GM12878 (cell line): ENCODE measurements at regions not wholly inside any gene's neighbourhood (a gene's known extent, or its start where the extent isn't known, plus 50 kb on each side); places are given as distances from the start of the nearest gene placed in this dataset.

Experiments used
- ATAC-seq: fragments of 200-7000 bp; cut with Tn5 transposase; 3 replicates; pipeline ENCODE4 v1.9.1; 2020; ENCODE audit warnings: mild to moderate bottlenecking, moderate library complexity
- BruUV-seq: library from RNA; stranded (reverse); fragments of 400-500 nt; replicated peaks from 2 replicates; lab custom pipeline; 2021; lab: Mats Ljungman, UMichigan
- CTCF ChIA-PET: fragments of 300-600 bp; sonication (Branson Sonifier 250); formaldehyde crosslinking; extraction: SDS; loops from one replicate; lab custom pipeline; 2021; ENCODE audit warnings: inconsistent platforms; lab: Yijun Ruan, JAX
- POLR2A ChIA-PET: fragments of 350-600 bp; formaldehyde crosslinking; extraction: SDS; loops from one replicate; lab custom pipeline; 2021; ENCODE audit warnings: inconsistent platforms; lab: Charles Lee
- RAD21 ChIA-PET: fragments of 300-600 bp; sonication (Branson Sonifier 250); formaldehyde crosslinking; loops from one replicate; lab custom pipeline; 2023; ENCODE audit warnings: antibody characterized with exemption; ENCODE audit not compliant: unreplicated experiment; lab: Charles Lee
- SMC1A ChIA-PET: fragments of 300-600 bp; sonication (Branson Sonifier 250); formaldehyde crosslinking; loops from one replicate; lab custom pipeline; 2023; ENCODE audit not compliant: unreplicated experiment, uncharacterized antibody; lab: Charles Lee
- DNase-seq: peaks from one replicate; pipeline ENCODE4 v3.0.0-alpha.2; 2011; ENCODE audit warnings: low read depth, low spot score
- FAIRE-seq: peaks from 3 replicates; lab custom pipeline; 2011; peaks lifted over from hg19 to GRCh38; lab: Jason Lieb, UNC
- H2AFZ ChIP-seq: 2 replicates; pipeline ENCODE4 v1.6.0; 2011; ENCODE audit warnings: low read depth, low read length, control low read depth; ENCODE audit not compliant: control insufficient read depth
- H3K27ac ChIP-seq: 2 replicates; pipeline ENCODE4 v1.5.1; 2011; ENCODE audit warnings: control low read depth; ENCODE audit not compliant: control insufficient read depth, insufficient read depth
- H3K27me3 ChIP-seq, 2 experiments: replicated peaks in 1 of 2; 2 replicates each; pipeline versions ENCODE4 v1.6.0 to v1.6.1; 2011; ENCODE audit warnings: low read length in 1 of 2; ENCODE audit not compliant: control insufficient read depth in 2 of 2, insufficient read depth in 2 of 2
- H3K36me3 ChIP-seq, 2 experiments: 2 replicates each; pipeline ENCODE4 v1.5.1; 2011; ENCODE audit warnings: low read length in 1 of 2; ENCODE audit not compliant: control insufficient read depth in 2 of 2, insufficient read depth in 2 of 2
- H3K4me1 ChIP-seq: 2 replicates; pipeline ENCODE4 v1.6.1; 2011; ENCODE audit warnings: mild to moderate bottlenecking, low read length, moderate library complexity, mixed read lengths; ENCODE audit not compliant: control insufficient read depth, insufficient read depth
- H3K4me2 ChIP-seq: 2 replicates; pipeline ENCODE4 v1.6.0; 2011; ENCODE audit warnings: control low read depth; ENCODE audit not compliant: control insufficient read depth, insufficient read depth
- H3K4me3 ChIP-seq: fragments of 200-600 bp; sonication (generic); 2 replicates; pipeline ENCODE4 v1.5.1; 2016
- H3K79me2 ChIP-seq: 2 replicates; pipeline ENCODE4 v1.6.0; 2011; ENCODE audit warnings: low read length; ENCODE audit not compliant: control insufficient read depth, insufficient read depth
- H3K9ac ChIP-seq: 2 replicates; pipeline ENCODE4 v1.8.0; 2011; ENCODE audit warnings: low read length, control low read depth, mixed read lengths; ENCODE audit not compliant: control insufficient read depth, insufficient read depth
- H3K9me3 ChIP-seq: replicated peaks from 3 replicates; pipeline ENCODE4 v1.5.1; 2011; ENCODE audit warnings: mild to moderate bottlenecking, low read length; ENCODE audit not compliant: control insufficient read depth, insufficient read depth
- H4K20me1 ChIP-seq: 2 replicates; pipeline ENCODE4 v1.6.0; 2011; ENCODE audit not compliant: control insufficient read depth, insufficient read depth
- EP300 ChIP-seq, 2 experiments: fragments of 150-350 bp in 1 of 2; IDR thresholded peaks; 2 replicates each; pipeline ENCODE4 v1.6.1; 2011 to 2012; ENCODE audit warnings: low read depth in 2 of 2, low read length in 2 of 2, borderline replicate concordance in 1 of 2, improper control_type of control experiment in 1 of 2, inconsistent platforms in 1 of 2; ENCODE audit not compliant: control insufficient read depth in 1 of 2
- IRF4 ChIP-seq: IDR thresholded peaks from 2 replicates; pipeline ENCODE4 v1.6.1; 2011; ENCODE audit warnings: low read depth, low read length
- LARP7 ChIP-seq: fragments of 450-650 bp; IDR thresholded peaks from 2 replicates; pipeline ENCODE4 v1.6.1; 2017; ENCODE audit warnings: mild to moderate bottlenecking
- NFYB ChIP-seq: IDR thresholded peaks from 2 replicates; pipeline ENCODE4 v1.6.1; 2011; ENCODE audit warnings: low read depth, mild to moderate bottlenecking, low read length, improper control_type of control experiment, moderate library complexity; ENCODE audit not compliant: insufficient read depth
- PAX5 ChIP-seq: IDR thresholded peaks from 2 replicates; pipeline ENCODE4 v1.6.1; 2011; ENCODE audit warnings: low read depth, low read length, borderline replicate concordance
- SMAD5 ChIP-seq: IDR thresholded peaks from 2 replicates; pipeline ENCODE4 v1.6.1; 2016; ENCODE audit warnings: antibody characterized with exemption, low read depth
- ZBTB11 ChIP-seq: fragments of 450-650 bp; formaldehyde crosslinking; IDR thresholded peaks from 2 replicates; pipeline ENCODE4 v1.5.0; 2022; ENCODE audit warnings: mild to moderate bottlenecking, missing genetic modification characterization
- ZNF24 ChIP-seq: fragments of 450-650 bp; IDR thresholded peaks from 2 replicates; pipeline ENCODE4 v1.6.1; 2017; ENCODE audit warnings: antibody characterized with exemption, mild to moderate bottlenecking
- in situ Hi-C: fragments of 300-500 bp; cut with MboI; formaldehyde crosslinking; loops from 9 replicates; pipeline ENCODE4 v1.14.3; 2018; ENCODE audit warnings: mixed read lengths
- intact Hi-C: fragments of 100-400 bp; cut with micrococcal nuclease; formaldehyde crosslinking; loops from one replicate; pipeline ENCODE4 v1.14.2; 2022; ENCODE audit not compliant: unreplicated experiment
- TF ChIP-seq, protein P1 (sequence below): fragments of 450-650 bp; IDR thresholded peaks from 2 replicates; pipeline ENCODE4 v1.6.1; 2018; ENCODE audit warnings: borderline replicate concordance, mild to moderate bottlenecking; ENCODE audit not compliant: partially characterized antibody

DNA sequence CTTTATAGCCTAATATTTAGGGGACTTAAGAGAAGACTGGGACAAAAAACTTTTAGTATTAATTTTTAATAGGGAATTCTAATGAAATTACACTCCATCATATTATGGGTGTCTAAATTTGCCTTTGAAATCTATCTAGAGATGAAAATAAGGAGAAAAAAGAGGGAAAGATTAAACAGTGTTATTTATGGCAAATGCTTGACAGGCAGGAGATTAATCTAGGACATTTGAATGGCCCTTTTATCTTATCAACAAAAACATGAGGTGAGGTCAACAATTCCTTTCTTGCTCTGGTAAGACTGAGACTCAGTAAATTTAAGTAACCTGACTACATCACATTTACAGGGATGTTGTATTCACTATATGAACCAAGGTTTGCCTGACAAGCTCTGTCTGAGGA, 852.8 kb upstream of the CTNND2 start:
- H3K79me2 ChIP-seq, result no peaks in the 10 kb centered on the region
- no peaks in the 10 kb centered on the region for H4K20me1 ChIP-seq
- ChIA-PET SMC1A (no interaction called here), RAD21 (no interaction called here), POLR2A (no interaction called here), CTCF (no interaction called here)
- no peaks in the 10 kb centered on the region for H3K9me3 ChIP-seq
- no peak overlapping the region for H3K4me3 ChIP-seq
- no TSS peak for BruUV-seq
- FAIRE-seq (no peak), ATAC-seq (no peak), DNase-seq (no peak)
- H3K27ac ChIP-seq, result no peak overlapping the region
- H3K9ac ChIP-seq, result no peak overlapping the region
- H3K27me3 ChIP-seq, result no peaks in the 10 kb centered on the region
- intact Hi-C loops (no loop called here), in situ Hi-C loops (no loop called here)
- TF ChIP-seq SMAD5 (no peak), ZNF24 (no peak), LARP7 (no peak), IRF4 (no peak), PAX5 (no peak), EP300 (IDR thresholded peaks at IDR 0.05; ENCODE audit: borderline replicate concordance in 1 of 2, control insufficient read depth in 1 of 2, low read depth in 2 of 2, low read length in 2 of 2) (no peak), ZBTB11 (CRISPR knock-in tag) (no peak), NFYB (no peak)
- TF ChIP-seq, protein P1, sequence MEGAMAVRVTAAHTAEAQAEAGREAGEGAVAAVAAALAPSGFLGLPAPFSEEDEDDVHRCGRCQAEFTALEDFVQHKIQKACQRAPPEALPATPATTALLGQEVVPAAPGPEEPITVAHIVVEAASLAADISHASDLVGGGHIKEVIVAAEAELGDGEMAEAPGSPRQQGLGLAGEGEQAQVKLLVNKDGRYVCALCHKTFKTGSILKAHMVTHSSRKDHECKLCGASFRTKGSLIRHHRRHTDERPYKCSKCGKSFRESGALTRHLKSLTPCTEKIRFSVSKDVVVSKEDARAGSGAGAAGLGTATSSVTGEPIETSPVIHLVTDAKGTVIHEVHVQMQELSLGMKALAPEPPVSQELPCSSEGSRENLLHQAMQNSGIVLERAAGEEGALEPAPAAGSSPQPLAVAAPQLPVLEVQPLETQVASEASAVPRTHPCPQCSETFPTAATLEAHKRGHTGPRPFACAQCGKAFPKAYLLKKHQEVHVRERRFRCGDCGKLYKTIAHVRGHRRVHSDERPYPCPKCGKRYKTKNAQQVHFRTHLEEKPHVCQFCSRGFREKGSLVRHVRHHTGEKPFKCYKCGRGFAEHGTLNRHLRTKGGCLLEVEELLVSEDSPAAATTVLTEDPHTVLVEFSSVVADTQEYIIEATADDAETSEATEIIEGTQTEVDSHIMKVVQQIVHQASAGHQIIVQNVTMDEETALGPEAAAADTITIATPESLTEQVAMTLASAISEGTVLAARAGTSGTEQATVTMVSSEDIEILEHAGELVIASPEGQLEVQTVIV, result no peak
- H3K4me1 ChIP-seq, result no peaks in the 10 kb centered on the region
- no peak overlapping the region for H2AFZ ChIP-seq
- no peaks in the 10 kb centered on the region for H3K36me3 ChIP-seq
- H3K4me2 ChIP-seq, result no peak overlapping the region
